ENCODE measurements at regions not wholly inside any gene's neighbourhood (a gene's known extent, or its start where the extent isn't known, plus 50 kb on each side); places are given as distances from the start of the nearest gene placed in this dataset.

GRCh38 chr10:130493021-130493420, 356.8 kb downstream of the GLRX3 start:
- H3K27ac ChIP-seq (ENCODE audit: low read depth, low read length, poor library complexity, severe bottlenecking): no peak overlapping the region

GRCh38 chr10:130493446-130494145, 357.4 kb downstream of the GLRX3 start:
- Histone ChIP-seq H3K4me2 (ENCODE audit: low read length) (no peak overlapping the region), H2AFZ (ENCODE audit: low read length) (no peak overlapping the region), H3K79me2 (ENCODE audit: insufficient read depth, low read length) (no peaks in the 10 kb centered on the region), H3K36me3 (ENCODE audit: insufficient read depth, low read length) (no peaks in the 10 kb centered on the region), H3K27ac (ENCODE audit: low read depth, low read length, poor library complexity, severe bottlenecking) (no peak overlapping the region), H3F3A (ENCODE audit: insufficient read depth, low read length) (no peaks in the 10 kb centered on the region), H3K9me2 (ENCODE audit: low read depth, low read length) (no peaks in the 10 kb centered on the region), H3K4me3 (ENCODE audit: low read depth, low read length, poor library complexity, severe bottlenecking) (no peak overlapping the region), H3K4me1 (ENCODE audit: insufficient read depth, low read length, severe bottlenecking) (no peaks in the 10 kb centered on the region), H4K20me1 (ENCODE audit: insufficient read depth, low read length) (no peaks in the 10 kb centered on the region), H3K27me3 (ENCODE audit: insufficient read depth, low read length) (no peaks in the 10 kb centered on the region), H3K9ac (ENCODE audit: low read length) (no peak overlapping the region), H3K9me3 (ENCODE audit: low read length) (no peaks in the 10 kb centered on the region)
- TF ChIP-seq EZH2 (IDR thresholded peaks at IDR 0.05; ENCODE audit: borderline replicate concordance, low read length): no peak
- TF ChIP-seq, protein P1, sequence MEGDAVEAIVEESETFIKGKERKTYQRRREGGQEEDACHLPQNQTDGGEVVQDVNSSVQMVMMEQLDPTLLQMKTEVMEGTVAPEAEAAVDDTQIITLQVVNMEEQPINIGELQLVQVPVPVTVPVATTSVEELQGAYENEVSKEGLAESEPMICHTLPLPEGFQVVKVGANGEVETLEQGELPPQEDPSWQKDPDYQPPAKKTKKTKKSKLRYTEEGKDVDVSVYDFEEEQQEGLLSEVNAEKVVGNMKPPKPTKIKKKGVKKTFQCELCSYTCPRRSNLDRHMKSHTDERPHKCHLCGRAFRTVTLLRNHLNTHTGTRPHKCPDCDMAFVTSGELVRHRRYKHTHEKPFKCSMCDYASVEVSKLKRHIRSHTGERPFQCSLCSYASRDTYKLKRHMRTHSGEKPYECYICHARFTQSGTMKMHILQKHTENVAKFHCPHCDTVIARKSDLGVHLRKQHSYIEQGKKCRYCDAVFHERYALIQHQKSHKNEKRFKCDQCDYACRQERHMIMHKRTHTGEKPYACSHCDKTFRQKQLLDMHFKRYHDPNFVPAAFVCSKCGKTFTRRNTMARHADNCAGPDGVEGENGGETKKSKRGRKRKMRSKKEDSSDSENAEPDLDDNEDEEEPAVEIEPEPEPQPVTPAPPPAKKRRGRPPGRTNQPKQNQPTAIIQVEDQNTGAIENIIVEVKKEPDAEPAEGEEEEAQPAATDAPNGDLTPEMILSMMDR (IDR thresholded peaks at IDR 0.05; ENCODE audit: low read length): no peak

More at GRCh38 chr10:130493021-130493420, 356.8 kb downstream of the GLRX3 start:
- H2AFZ ChIP-seq (ENCODE audit: low read length): no peak overlapping the region
- H3K4me2 ChIP-seq (ENCODE audit: low read length): no peak overlapping the region
- no peak overlapping the region for H3K9ac ChIP-seq (ENCODE audit: low read length)
- no peaks in the 10 kb centered on the region for H3K9me2 ChIP-seq (ENCODE audit: low read depth, low read length)
- H3K36me3 ChIP-seq (ENCODE audit: insufficient read depth, low read length): no peaks in the 10 kb centered on the region
- no peak for TF ChIP-seq EZH2 (IDR thresholded peaks at IDR 0.05; ENCODE audit: borderline replicate concordance, low read length)
- TF ChIP-seq, protein P1 (IDR thresholded peaks at IDR 0.05; ENCODE audit: low read length): no peak
- no peaks in the 10 kb centered on the region for H3K4me1 ChIP-seq (ENCODE audit: insufficient read depth, low read length, severe bottlenecking)
- H4K20me1 ChIP-seq (ENCODE audit: insufficient read depth, low read length): no peaks in the 10 kb centered on the region
- no peaks in the 10 kb centered on the region for H3K9me3 ChIP-seq (ENCODE audit: low read length)
- no peaks in the 10 kb centered on the region for H3K79me2 ChIP-seq (ENCODE audit: insufficient read depth, low read length)
- no peaks in the 10 kb centered on the region for H3F3A ChIP-seq (ENCODE audit: insufficient read depth, low read length)
- no peaks in the 10 kb centered on the region for H3K27me3 ChIP-seq (ENCODE audit: insufficient read depth, low read length)
- H3K4me3 ChIP-seq (ENCODE audit: low read depth, low read length, poor library complexity, severe bottlenecking): no peak overlapping the region

GRCh38 chr10:130495116-130495862, 359.1 kb downstream of the GLRX3 start:
- Histone ChIP-seq H3K27ac (ENCODE audit: low read depth, low read length, poor library complexity, severe bottlenecking) (no peak overlapping the region), H3K9ac (ENCODE audit: low read length) (no peak overlapping the region), H3K9me2 (ENCODE audit: low read depth, low read length) (no peaks in the 10 kb centered on the region), H3K9me3 (ENCODE audit: low read length) (no peaks in the 10 kb centered on the region), H4K20me1 (ENCODE audit: insufficient read depth, low read length) (no peaks in the 10 kb centered on the region), H3F3A (ENCODE audit: insufficient read depth, low read length) (no peaks in the 10 kb centered on the region), H3K27me3 (ENCODE audit: insufficient read depth, low read length) (no peaks in the 10 kb centered on the region), H3K4me2 (ENCODE audit: low read length) (no peak overlapping the region), H3K4me3 (ENCODE audit: low read depth, low read length, poor library complexity, severe bottlenecking) (no peak overlapping the region), H2AFZ (ENCODE audit: low read length) (no peak overlapping the region), H3K4me1 (ENCODE audit: insufficient read depth, low read length, severe bottlenecking) (no peaks in the 10 kb centered on the region), H3K79me2 (ENCODE audit: insufficient read depth, low read length) (no peaks in the 10 kb centered on the region), H3K36me3 (ENCODE audit: insufficient read depth, low read length) (no peaks in the 10 kb centered on the region)
- TF ChIP-seq EZH2 (IDR thresholded peaks at IDR 0.05; ENCODE audit: borderline replicate concordance, low read length): no peak
- TF ChIP-seq, protein P1 (IDR thresholded peaks at IDR 0.05; ENCODE audit: low read length): no peak
